Lower leg skin (tissue), 4 donors: ENCODE measurements at regions not wholly inside any gene's neighbourhood (a gene's known extent, or its start where the extent isn't known, plus 50 kb on each side); places are given as distances from the start of the nearest gene placed in this dataset.

Experiments used
- DNase-seq, 2 donors: peaks; one replicate each; pipeline ENCODE4 v3.0.0-alpha.2; 2019; ENCODE audit warnings: low spot score in 2 of 2
- H3K4me3 ChIP-seq: fragments of 200-600 bp; sonication (generic); 2 replicates; pipeline ENCODE4 v1.5.1; 2017; ENCODE audit warnings: mild to moderate bottlenecking, low read depth; ENCODE audit not compliant: poor library complexity, severe bottlenecking
- CTCF ChIP-seq, 3 donors: fragments of 450-650 bp; IDR thresholded peaks; one replicate each; pipeline ENCODE4 v1.5.1; 2016; ENCODE audit warnings: antibody characterized with exemption in 3 of 3, mild to moderate bottlenecking in 3 of 3, moderate library complexity in 2 of 3
- POLR2A ChIP-seq, 2 donors: fragments of 450-650 bp; IDR thresholded peaks; one replicate each; pipeline ENCODE4 v1.6.1; 2016 to 2017; ENCODE audit warnings: antibody characterized with exemption in 2 of 2, mild to moderate bottlenecking in 1 of 2, moderate library complexity in 1 of 2
- WGBS, 2 donors: methylation state at CpG; one replicate each; pipeline ENCODE4 v1.1.5; 2018; 5-methylcytosine and 5-hydroxymethylcytosine counted together
- intact Hi-C: fragments of 100-400 bp; cut with DNase I; formaldehyde crosslinking; loops from one replicate; pipeline ENCODE4 v1.15.0; 2023; ENCODE audit warnings: low total_unique reads

DNA sequence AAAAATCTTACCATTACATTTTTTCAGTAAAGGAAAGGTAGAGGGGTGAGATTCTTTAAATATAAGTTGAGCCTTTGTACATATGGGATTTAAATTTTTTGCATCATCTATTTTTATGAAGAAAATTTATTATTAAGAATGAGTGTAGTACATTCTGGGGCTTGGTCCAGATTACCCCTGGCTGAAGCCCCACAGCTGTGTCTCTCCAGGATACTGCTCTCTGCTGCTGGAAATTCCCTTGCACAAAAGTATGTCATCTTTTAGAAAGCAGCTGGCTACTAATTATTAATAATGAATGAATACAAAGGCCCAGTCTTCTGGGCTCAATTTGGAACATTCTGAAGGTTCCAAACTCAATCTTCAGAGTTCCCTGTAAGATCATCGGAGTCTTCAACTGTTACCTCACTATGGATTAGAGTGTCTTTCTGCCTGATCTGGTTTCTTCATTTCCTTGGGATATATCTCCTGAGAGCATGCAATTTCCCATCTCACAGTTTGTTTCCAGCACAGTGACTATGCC, 428.6 kb upstream of the BRINP3 start:
- no peak for TF ChIP-seq POLR2A (IDR thresholded peaks at IDR 0.05)
- no peak for TF ChIP-seq CTCF (IDR thresholded peaks at IDR 0.05)
- intact Hi-C loops: no loop called here
- DNase-seq: no peak
- WGBS, 2 donors: 62 to 80% methylated on average over 1 of the region's 1 CpG
- H3K4me3 ChIP-seq: no peak overlapping the region

- H3K4me3 ChIP-seq: no peak overlapping the region
- WGBS, 2 donors: 90 to 93% methylated on average over 1 of the region's 1 CpG
- intact Hi-C loops: no loop called here
- DNase-seq: no peak
- TF ChIP-seq CTCF (IDR thresholded peaks at IDR 0.05) (no peak), POLR2A (IDR thresholded peaks at IDR 0.05) (no peak)
These were observed 430.6 kb upstream of the BRINP3 start for GRCh38 chr1:190908246-190908645.

- intact Hi-C loops: no loop called here
- no peak for DNase-seq
- TF ChIP-seq POLR2A (IDR thresholded peaks at IDR 0.05) (no peak), CTCF (IDR thresholded peaks at IDR 0.05) (no peak)
- H3K4me3 ChIP-seq: no peak overlapping the region
These were observed 431.0 kb upstream of the BRINP3 start for GRCh38 chr1:190908691-190909090.

DNA sequence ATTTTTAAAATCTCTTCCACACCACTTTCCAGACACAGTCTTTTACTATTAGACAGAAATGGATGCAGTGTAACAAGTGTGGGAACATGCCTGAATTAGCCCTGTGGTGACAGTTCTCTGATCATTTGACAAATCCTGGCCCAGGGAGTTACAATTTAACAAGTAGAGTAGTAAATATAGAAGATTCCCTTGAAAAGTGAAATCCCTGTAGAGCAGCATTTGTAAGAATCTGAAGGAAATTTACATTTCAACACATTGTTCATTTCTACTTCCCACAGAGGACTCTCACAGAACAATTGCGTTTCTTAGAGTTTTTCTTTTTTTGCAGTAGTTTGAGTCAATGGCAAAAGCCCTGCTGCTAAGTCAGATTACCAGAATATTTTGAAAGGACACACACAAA, 458.3 kb upstream of the BRINP3 start:
- H3K4me3 ChIP-seq: no peak overlapping the region
- intact Hi-C loops: no loop called here
- WGBS, 2 donors: 42 to 45% methylated on average over 1 of the region's 1 CpG
- no peak for DNase-seq
- no peak for TF ChIP-seq POLR2A (IDR thresholded peaks at IDR 0.05)
- TF ChIP-seq CTCF (IDR thresholded peaks at IDR 0.05): no peak

- no peak overlapping the region for H3K4me3 ChIP-seq
- no peak for DNase-seq
- TF ChIP-seq CTCF (IDR thresholded peaks at IDR 0.05): no peak
- TF ChIP-seq POLR2A (IDR thresholded peaks at IDR 0.05): no peak
- 37 to 51% methylated on average over 1 of the region's 1 CpG for WGBS, 2 donors
- intact Hi-C loops: no loop called here
These were observed 458.7 kb upstream of the BRINP3 start for GRCh38 chr1:190936337-190936736.

- no peak for TF ChIP-seq CTCF (IDR thresholded peaks at IDR 0.05)
- TF ChIP-seq POLR2A (IDR thresholded peaks at IDR 0.05): no peak
- no peak overlapping the region for H3K4me3 ChIP-seq
- intact Hi-C loops: no loop called here
- DNase-seq: no peak
- WGBS, 2 donors: 68 to 72% methylated on average over 2 of the region's 2 CpGs
These were observed 463.3 kb upstream of the BRINP3 start for GRCh38 chr1:190940951-190941350.
